ENCODE measurements at regions not wholly inside any gene's neighbourhood (a gene's known extent, or its start where the extent isn't known, plus 50 kb on each side); places are given as distances from the start of the nearest gene placed in this dataset.

GRCh38 chr4:43374216-43374751 lies 481.8 kb downstream of the GRXCR1 start:
- TF ChIP-seq CTCF (IDR thresholded peaks at IDR 0.05) = no peak
- TF ChIP-seq POLR2AphosphoS5 (IDR thresholded peaks at IDR 0.05) = no peak
- TF ChIP-seq POLR2A (IDR thresholded peaks at IDR 0.05) = no peak
